Fibroblast of skin of abdomen (primary cell): ENCODE measurements at regions not wholly inside any gene's neighbourhood (a gene's known extent, or its start where the extent isn't known, plus 50 kb on each side); places are given as distances from the start of the nearest gene placed in this dataset.
"Not testable (repeated sequence)": the region's sequence is repeated elsewhere in the genome, so short reads cannot be mapped to it uniquely, and the experiment has no call there.

Experiments used
- DNase-seq: peaks from one replicate; pipeline ENCODE4 v3.0.0-alpha.2; 2013

- DNase-seq = peak; percentile 42
These were observed 155.8 kb upstream of the ZNF608 start for GRCh38 chr5:124902097-124902821.

GRCh38 chr5:124905256-124906130 lies 159.1 kb upstream of the ZNF608 start:
- DNase-seq = no peak

DNA sequence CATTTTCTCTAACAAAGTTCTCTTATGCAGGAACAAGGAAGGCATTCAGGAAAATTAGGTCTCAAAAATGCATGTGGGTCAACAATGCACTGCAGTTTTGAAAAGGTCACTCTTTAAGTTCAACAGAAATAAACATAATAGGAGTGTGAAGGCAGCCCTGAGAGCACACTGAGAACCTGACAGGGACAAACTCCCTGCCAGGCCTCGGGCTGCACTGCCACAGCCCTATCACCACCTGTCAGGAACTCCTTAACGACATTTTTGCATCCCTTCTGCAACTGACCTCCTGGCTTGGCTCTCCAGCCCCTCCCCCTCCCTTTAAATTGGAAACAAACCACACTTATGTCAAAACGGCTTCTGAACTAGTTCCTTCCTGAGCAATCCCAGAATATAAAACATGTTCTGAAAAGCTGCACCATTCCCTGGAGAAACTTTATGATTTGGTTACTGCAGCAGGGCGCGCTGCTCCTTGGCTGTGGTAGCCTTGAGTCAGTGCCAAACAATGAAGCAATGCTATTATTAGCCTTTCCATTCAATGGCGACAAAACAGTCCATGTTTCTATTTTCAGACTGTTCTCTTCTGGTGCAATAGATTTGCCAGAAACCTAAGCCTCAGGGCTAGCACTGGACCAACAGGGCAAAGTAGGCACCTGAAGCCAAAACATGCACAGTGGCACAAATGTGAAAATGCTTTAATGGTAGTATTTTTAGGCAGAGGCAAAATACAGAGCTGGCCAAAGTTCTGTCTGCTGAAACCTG lies 160.1 kb upstream of the ZNF608 start:
- peak; percentile 83 for DNase-seq

GRCh38 chr5:124907098-124907644 lies 160.7 kb upstream of the ZNF608 start:
- no peak for DNase-seq

- peak; percentile 48 for DNase-seq
These were observed 162.4 kb upstream of the ZNF608 start for GRCh38 chr5:124908581-124909451.

GRCh38 chr5:124909734-124910133 lies 163.3 kb upstream of the ZNF608 start:
- DNase-seq = no peak

GRCh38 chr5:124910354-124911016 lies 164.0 kb upstream of the ZNF608 start:
- DNase-seq = no peak

DNA sequence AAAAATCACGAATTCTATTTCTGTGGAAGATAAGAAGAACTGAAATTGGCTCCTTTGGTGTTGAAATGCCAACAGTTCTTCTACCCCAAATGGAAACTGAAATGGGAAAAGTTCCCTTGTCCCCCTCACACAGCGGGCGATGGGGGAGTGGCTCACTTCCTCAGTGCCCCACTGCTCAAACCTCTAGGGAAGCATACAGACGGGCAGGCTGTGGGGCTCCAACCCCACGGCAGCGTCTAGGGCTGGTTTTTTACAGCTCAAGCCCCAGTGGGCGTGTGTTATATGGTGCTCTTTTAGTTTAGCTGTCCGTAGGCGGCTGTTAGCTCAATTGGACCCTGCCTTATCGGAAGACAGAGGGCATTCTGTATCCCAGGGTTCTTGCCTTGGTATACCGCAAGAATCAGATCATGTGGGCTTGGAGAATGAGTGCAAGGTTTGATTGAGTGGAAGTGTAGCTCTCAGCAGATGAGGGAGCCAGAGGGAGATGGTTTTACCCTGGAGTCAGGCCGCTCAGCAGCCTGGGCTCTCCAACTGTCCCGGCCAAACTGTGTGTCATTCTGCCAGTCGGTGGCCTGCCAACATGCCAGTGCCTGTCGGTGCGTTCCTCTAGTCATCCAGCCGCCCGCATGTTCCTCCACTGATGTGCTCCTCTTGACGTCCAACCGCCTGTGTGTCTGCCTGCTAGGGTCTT lies 166.3 kb upstream of the ZNF608 start:
- DNase-seq = no peak

DNA sequence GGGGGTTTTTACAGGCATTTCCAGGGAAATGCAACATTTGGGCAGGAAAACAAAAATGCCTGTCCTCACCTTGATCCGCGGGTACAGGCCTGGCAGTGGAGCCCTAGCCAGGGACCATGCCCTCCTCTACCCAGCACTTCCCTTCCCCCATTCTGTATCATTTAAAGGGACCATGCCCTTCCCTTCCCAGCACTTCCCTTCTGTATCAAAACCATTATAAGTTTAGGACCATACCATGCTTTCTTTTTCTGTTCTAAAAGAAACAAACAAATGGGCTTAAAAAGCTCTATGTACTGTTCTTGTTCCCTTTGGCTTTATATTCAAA lies 166.9 kb upstream of the ZNF608 start:
- no peak for DNase-seq

GRCh38 chr5:124916313-124916712 lies 169.9 kb upstream of the ZNF608 start:
- not testable (repeated sequence) for DNase-seq

- no peak for DNase-seq
These were observed 172.2 kb upstream of the ZNF608 start for GRCh38 chr5:124918618-124919017.

- no peak for DNase-seq
These were observed 172.6 kb upstream of the ZNF608 start for GRCh38 chr5:124919076-124919475.

DNA sequence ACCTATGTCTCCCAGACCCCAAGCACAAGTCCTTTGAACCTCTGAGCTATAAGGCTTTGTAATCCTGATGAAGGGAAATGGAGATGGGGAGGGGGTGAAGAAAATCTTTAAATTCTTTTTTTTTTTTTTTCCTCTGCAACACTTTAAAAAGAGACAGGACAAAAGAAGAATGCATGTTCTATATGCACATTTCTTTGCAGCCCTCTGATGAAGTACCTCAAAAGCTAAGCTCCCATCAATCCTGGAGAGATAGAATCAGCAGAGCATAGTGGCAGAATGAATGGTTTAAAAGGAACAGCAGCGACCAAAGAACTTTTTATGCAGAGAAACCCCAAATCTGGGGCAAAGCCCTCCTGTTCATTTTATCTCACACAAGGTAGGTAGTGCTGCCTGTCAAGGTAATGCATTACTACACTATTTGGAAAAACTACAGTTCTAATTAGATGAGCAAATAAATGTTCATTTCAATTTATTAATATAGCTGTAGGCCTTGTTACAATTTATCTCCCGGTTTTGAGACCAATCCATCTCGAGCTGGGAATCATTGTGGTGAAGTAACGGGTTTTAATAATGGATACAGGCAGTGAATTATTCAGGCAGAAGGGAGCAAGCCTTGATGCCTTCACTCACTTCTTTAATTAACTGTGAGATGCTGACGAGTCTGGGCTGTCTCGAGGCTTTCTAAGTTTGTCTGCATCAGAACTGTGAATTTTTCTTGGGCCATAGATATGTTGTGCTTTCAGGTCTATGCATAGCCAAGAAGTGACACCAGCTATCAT lies 173.5 kb upstream of the ZNF608 start:
- no peak for DNase-seq

GRCh38 chr5:124920909-124921666 lies 174.6 kb upstream of the ZNF608 start:
- DNase-seq = no peak

DNA sequence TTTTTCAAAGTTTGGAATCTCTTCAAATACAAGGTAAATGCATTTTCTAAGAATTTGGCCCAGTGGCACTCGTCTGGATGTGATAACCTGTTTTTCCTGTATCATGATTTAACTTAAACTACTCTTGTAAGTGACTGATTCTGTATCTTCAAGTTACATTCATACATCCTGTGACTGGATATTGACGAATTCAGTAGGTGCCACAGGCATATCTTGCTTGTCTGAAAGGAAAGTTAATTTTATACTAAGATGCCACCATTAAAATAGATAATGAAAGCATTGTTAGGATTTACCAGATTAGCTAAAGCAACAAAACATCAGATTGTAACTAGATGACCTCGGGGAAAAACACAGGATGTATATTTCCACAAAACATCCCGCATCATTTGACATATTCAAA lies 175.3 kb upstream of the ZNF608 start:
- DNase-seq = no peak

DNA sequence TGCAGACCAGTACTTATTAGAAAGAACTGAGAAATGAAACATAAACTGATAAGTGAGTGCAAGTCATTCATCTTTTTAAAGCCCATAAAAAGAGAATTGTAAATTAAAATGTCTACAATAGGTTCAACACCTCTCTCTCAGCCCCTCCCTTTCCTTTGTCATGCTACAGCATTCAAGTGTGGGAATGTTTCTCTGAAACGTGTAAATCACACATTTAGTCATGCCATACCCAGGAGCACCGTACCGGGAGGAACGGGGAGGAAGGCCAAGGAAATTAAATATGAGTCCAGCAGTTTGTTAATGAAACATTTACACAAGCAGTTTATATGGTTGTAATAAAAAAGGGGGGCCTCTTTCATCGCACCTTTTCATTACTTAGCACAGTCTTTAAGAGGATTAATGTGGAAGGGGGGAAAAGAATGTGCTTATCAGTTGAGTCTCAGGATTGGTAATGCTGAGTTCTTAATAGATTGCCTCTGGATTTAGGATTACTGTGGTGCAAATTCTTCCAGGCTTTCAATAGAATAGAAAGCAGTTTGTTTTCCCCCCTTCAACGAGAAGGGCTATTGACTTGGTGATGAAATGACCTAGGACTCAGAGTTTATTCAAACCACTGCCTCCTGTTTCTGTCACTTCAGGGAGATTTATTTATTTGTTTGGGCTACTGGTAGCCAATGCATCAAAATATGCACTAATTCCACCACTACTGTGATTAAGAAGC lies 176.0 kb upstream of the ZNF608 start:
- peak; percentile 4 for DNase-seq

GRCh38 chr5:124923131-124923530 lies 176.7 kb upstream of the ZNF608 start:
- DNase-seq = peak; percentile 7

- DNase-seq = no peak
These were observed 178.3 kb upstream of the ZNF608 start for GRCh38 chr5:124924729-124925128.
